GM18502 (cell line): ENCODE measurements at regions not wholly inside any gene's neighbourhood (a gene's known extent, or its start where the extent isn't known, plus 50 kb on each side); places are given as distances from the start of the nearest gene placed in this dataset.

Experiments
- ATAC-seq: cut with Tn5 transposase; IDR thresholded peaks from one replicate; pipeline ENCODE4 v1.9.1; 2021; ENCODE audit warnings: mild to moderate bottlenecking; ENCODE audit not compliant: unreplicated experiment, poor library complexity

GRCh38 chr13:64339373-64340063 lies 2890.6 kb downstream of the PCDH9 start:
- no peak for ATAC-seq

- ATAC-seq: no peak
Observed at GRCh38 chr13:64338671-64339070, 2891.5 kb downstream of the PCDH9 start.

GRCh38 chr13:64333888-64334287 lies 2896.2 kb downstream of the PCDH9 start:
- no peak for ATAC-seq

GRCh38 chr13:64332048-64332447 lies 2898.1 kb downstream of the PCDH9 start:
- no peak for ATAC-seq

- no peak for ATAC-seq
Observed at GRCh38 chr13:64327505-64328194, 2902.5 kb downstream of the PCDH9 start.

- no peak for ATAC-seq
Observed at GRCh38 chr13:64314331-64314730, 2898.7 kb upstream of the PCDH20 start.

- ATAC-seq: no peak
Observed at GRCh38 chr13:64311948-64312347, 2896.3 kb upstream of the PCDH20 start.

GRCh38 chr13:64311112-64311511 lies 2895.5 kb upstream of the PCDH20 start:
- ATAC-seq: no peak

- ATAC-seq: no peak
Observed at GRCh38 chr13:64305246-64305645, 2889.6 kb upstream of the PCDH20 start.

- ATAC-seq: no peak
Observed at GRCh38 chr13:64300239-64300638, 2884.6 kb upstream of the PCDH20 start.

- ATAC-seq: no peak
Observed at GRCh38 chr13:64293923-64294322, 2878.3 kb upstream of the PCDH20 start.

- ATAC-seq: no peak
Observed at GRCh38 chr13:64289702-64290101, 2874.1 kb upstream of the PCDH20 start.

- ATAC-seq: no peak
Observed at GRCh38 chr13:64283926-64284325, 2868.3 kb upstream of the PCDH20 start.

- no peak for ATAC-seq
Observed at GRCh38 chr13:64278493-64278892, 2862.8 kb upstream of the PCDH20 start.

GRCh38 chr13:64277097-64277496 lies 2861.4 kb upstream of the PCDH20 start:
- no peak for ATAC-seq

- no peak for ATAC-seq
Observed at GRCh38 chr13:64276232-64276631, 2860.6 kb upstream of the PCDH20 start.

GRCh38 chr13:64274481-64275217 lies 2859.0 kb upstream of the PCDH20 start:
- ATAC-seq: no peak

- ATAC-seq: no peak
Observed at GRCh38 chr13:64273780-64274179, 2858.1 kb upstream of the PCDH20 start.

GRCh38 chr13:64272681-64273080 lies 2857.0 kb upstream of the PCDH20 start:
- ATAC-seq: no peak

- no peak for ATAC-seq
Observed at GRCh38 chr13:64266024-64266423, 2850.4 kb upstream of the PCDH20 start.

GRCh38 chr13:64263285-64263684 lies 2847.6 kb upstream of the PCDH20 start:
- ATAC-seq: no peak
